KMS-11 (cell line): ENCODE measurements at regions not wholly inside any gene's neighbourhood (a gene's known extent, or its start where the extent isn't known, plus 50 kb on each side); places are given as distances from the start of the nearest gene placed in this dataset.

Experiments
- H2AFZ ChIP-seq: fragments of 200-600 bp; sonication (generic); 2 replicates; pipeline ENCODE4 v1.6.1; 2016; ENCODE audit warnings: antibody characterized with exemption, mixed run types, low read depth
- H3K27ac ChIP-seq: fragments of 200-600 bp; sonication (generic); 2 replicates; pipeline ENCODE4 v1.6.1; 2016; ENCODE audit warnings: mild to moderate bottlenecking, mixed run types
- H3K27me3 ChIP-seq: fragments of 200-600 bp; sonication (generic); 2 replicates; pipeline ENCODE4 v1.6.1; 2017; ENCODE audit warnings: mild to moderate bottlenecking, low read depth, mixed run types, moderate library complexity; ENCODE audit not compliant: insufficient read depth
- H3K36me3 ChIP-seq: fragments of 200-600 bp; sonication (generic); 2 replicates; pipeline ENCODE4 v1.6.1; 2017; ENCODE audit warnings: mild to moderate bottlenecking, mixed run types; ENCODE audit not compliant: insufficient read depth
- H3K4me1 ChIP-seq: fragments of 200-600 bp; sonication (generic); 2 replicates; pipeline ENCODE4 v1.6.1; 2016; ENCODE audit warnings: mild to moderate bottlenecking, low read depth, mixed run types; ENCODE audit not compliant: poor library complexity, severe bottlenecking
- H3K4me2 ChIP-seq: fragments of 200-600 bp; sonication (generic); 2 replicates; pipeline ENCODE4 v1.7.0; 2016; ENCODE audit warnings: mild to moderate bottlenecking, mixed run types
- H3K4me3 ChIP-seq: fragments of 200-600 bp; sonication (generic); IDR thresholded peaks from 2 replicates; pipeline ENCODE4 v1.6.1; 2017; ENCODE audit warnings: low read depth, low read length, mixed read lengths; ENCODE audit not compliant: insufficient read depth
- H3K79me2 ChIP-seq: fragments of 200-600 bp; sonication (generic); 2 replicates; pipeline ENCODE4 v1.6.1; 2016; ENCODE audit warnings: low read depth, mixed run types; ENCODE audit not compliant: insufficient read depth
- H3K9ac ChIP-seq: fragments of 200-600 bp; sonication (generic); 2 replicates; pipeline ENCODE4 v1.6.1; 2016; ENCODE audit warnings: mild to moderate bottlenecking, mixed run types
- H4K20me1 ChIP-seq: fragments of 200-600 bp; sonication (generic); 2 replicates; pipeline ENCODE4 v1.6.1; 2016; ENCODE audit warnings: mild to moderate bottlenecking, mixed run types; ENCODE audit not compliant: insufficient read depth
- CTCF ChIP-seq: fragments of 200-600 bp; sonication (generic); conservative IDR thresholded peaks from 2 replicates; pipeline ENCODE4 v1.6.1; 2017; ENCODE audit warnings: low read depth, mild to moderate bottlenecking, antibody characterized with exemption, low read length, moderate library complexity, mixed read lengths

- H3K27me3 ChIP-seq = no peaks in the 10 kb centered on the region
- peak overlapping the region; percentile 40 for H3K4me2 ChIP-seq
- no peaks in the 10 kb centered on the region for H3K36me3 ChIP-seq
- TF ChIP-seq CTCF = no peak
- H3K79me2 ChIP-seq = no peaks in the 10 kb centered on the region
- peak overlapping the region; percentile 54 for H3K27ac ChIP-seq
- H3K9ac ChIP-seq = no peak overlapping the region
- no peaks in the 10 kb centered on the region for H4K20me1 ChIP-seq
- peak overlapping the region; percentile 48; the same call in 1 of the 2 replicates for H2AFZ ChIP-seq
- H3K4me1 ChIP-seq = peaks cover 34% of the 10 kb centered on the region
- no peak overlapping the region for H3K4me3 ChIP-seq
These were observed 151.6 kb upstream of the PLEKHG7 start for GRCh38 chr12:92551210-92551609.

GRCh38 chr12:92550661-92551060 is 152.1 kb upstream of the PLEKHG7 start:
- no peak overlapping the region for H3K4me3 ChIP-seq
- peaks cover 29% of the 10 kb centered on the region for H3K4me1 ChIP-seq
- H3K79me2 ChIP-seq = no peaks in the 10 kb centered on the region
- no peak overlapping the region for H3K9ac ChIP-seq
- no peak for TF ChIP-seq CTCF
- H4K20me1 ChIP-seq = no peaks in the 10 kb centered on the region
- no peaks in the 10 kb centered on the region for H3K36me3 ChIP-seq
- no peak overlapping the region for H3K27ac ChIP-seq
- H3K27me3 ChIP-seq = no peaks in the 10 kb centered on the region
- no peak overlapping the region for H2AFZ ChIP-seq
- no peak overlapping the region for H3K4me2 ChIP-seq

- Histone ChIP-seq H3K27me3 (no peaks in the 10 kb centered on the region), H2AFZ (no peak overlapping the region), H3K4me1 (peaks cover 26% of the 10 kb centered on the region), H3K36me3 (no peaks in the 10 kb centered on the region), H3K79me2 (no peaks in the 10 kb centered on the region), H3K27ac (no peak overlapping the region), H3K9ac (no peak overlapping the region), H3K4me2 (no peak overlapping the region), H4K20me1 (no peaks in the 10 kb centered on the region), H3K4me3 (no peak overlapping the region)
- TF ChIP-seq CTCF = no peak
These were observed 152.5 kb upstream of the PLEKHG7 start for GRCh38 chr12:92550254-92550653.

GRCh38 chr12:92549516-92549915 is 153.3 kb upstream of the PLEKHG7 start:
- Histone ChIP-seq H3K36me3 (no peaks in the 10 kb centered on the region), H3K27ac (no peak overlapping the region), H3K4me1 (peaks cover 26% of the 10 kb centered on the region), H4K20me1 (no peaks in the 10 kb centered on the region), H3K27me3 (no peaks in the 10 kb centered on the region), H3K9ac (no peak overlapping the region), H3K79me2 (no peaks in the 10 kb centered on the region), H3K4me3 (no peak overlapping the region), H2AFZ (no peak overlapping the region), H3K4me2 (no peak overlapping the region)
- TF ChIP-seq CTCF = no peak
